ENCODE measurements at regions not wholly inside any gene's neighbourhood (a gene's known extent, or its start where the extent isn't known, plus 50 kb on each side); places are given as distances from the start of the nearest gene placed in this dataset.

DNA sequence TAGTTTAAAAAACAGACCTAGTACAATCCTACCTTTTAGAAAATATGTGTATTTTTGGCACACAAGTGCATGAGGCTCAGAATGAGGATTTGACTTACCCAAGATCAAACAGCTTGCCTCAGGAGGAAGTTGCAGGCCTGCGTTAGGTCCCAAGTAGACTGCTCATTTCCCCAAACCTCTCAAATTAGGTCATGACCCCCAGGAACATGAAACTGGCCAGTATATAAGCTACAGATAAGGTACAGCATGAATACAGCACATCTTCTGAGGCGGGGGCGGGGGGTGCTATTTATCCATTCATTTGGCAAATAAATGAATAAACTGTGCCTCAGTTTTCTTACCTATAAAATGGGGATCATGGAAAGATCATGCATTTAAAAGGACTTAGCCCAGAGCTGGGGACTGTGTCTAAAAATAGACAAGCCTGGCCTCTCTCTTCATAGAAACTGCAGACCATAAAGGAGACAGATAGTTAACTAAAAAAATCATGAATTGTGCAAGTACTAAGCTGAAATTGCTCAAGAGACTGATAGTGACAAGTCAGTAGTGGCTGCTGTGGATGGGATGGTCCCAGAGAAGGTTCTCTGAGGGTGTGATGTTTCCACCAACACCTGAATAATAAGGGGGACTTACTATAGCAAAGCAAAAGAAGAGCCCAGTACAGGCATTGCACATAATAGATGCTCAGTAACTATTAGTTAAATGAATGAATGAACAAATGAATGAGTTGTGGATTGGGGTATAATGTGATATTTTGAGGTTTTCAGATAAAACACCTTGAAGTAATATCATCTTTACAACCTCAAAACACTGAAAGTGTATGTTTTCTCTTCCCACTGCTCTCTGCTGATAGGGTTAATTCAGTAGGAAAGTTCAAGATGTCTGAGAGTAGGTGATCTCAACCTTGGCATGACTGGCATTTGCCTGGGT is 258.5 kb upstream of the PROK2 start:
- TF ChIP-seq CTCF (IDR thresholded peaks at IDR 0.05) = no peak

DNA sequence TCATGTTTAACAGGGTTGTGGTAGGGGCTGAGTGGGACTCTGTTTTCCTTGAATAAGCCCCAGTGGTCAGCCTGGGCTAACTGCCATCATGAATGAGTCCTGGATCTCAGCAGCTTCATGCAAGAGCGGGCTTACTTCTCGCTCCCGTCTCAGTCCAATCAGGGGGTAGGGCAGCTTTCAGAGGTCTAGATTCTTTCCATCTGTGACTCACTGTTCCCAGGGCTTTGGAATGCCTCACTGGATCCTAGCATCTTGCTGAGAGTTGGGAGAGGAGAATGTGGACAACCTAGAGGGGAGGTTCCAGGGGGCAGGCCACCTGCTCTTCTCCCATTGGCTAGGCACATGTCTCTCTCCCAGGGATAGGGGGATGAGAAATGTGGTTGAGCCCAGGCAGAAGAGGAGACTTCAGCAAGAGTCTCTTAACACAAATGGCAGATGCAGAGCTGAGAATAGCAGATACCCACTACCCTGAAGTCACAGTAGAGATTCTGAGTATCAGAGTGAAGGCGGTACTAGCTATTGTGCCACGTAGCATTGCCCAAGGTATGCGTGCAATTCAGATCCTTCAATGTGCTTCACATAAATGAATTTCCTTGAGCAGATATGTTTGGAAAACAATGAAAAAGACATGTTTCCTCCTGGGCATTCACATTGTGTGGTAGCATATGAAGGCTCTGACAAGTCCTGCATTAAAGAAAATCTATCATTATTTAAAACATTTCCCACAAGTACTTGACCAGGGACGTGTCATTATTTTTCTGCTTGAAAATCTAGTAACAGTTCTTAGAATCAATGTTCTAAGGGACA is 257.7 kb upstream of the PROK2 start:
- TF ChIP-seq CTCF (IDR thresholded peaks at IDR 0.05) = no peak

DNA sequence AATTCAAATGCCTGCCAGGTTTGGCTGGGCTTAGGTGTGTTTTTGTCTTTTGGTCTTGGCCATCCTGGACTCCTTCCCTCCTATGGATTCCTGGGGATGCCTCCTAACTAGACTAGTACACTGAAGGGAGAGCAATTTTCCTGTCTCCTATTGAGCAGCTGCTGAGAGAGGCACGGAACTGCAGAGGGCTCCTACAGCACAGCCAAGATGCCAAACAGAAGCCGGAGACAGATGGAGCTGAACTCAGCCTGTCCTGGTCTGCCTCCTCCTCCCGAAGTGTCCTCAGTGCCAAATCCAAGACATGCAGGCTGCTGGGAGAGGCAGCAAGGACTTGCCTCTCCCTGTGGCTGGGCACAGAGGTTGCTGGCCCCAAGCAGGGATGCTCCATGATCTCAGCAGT is 256.6 kb upstream of the PROK2 start:
- TF ChIP-seq CTCF (IDR thresholded peaks at IDR 0.05) = no peak

DNA sequence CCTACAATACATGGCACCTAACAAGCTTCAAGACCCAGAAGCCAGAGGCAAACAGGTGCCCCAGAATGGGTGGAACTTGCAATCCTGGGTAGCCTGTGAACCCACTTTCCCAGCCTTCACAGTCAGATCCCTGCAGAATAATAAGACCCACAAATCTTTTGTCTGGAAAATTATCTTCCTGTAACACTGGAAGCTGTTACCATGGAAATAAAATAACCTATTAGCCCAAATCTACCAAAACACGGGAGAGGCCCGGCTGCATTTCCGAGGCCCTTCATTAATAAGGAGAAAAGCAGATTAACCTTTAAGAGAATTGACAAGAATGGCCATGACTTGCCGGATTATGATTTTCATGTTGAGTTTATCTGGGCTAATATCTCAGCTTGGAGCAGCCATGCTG is 256.1 kb upstream of the PROK2 start:
- TF ChIP-seq CTCF (IDR thresholded peaks at IDR 0.05) = no peak

GRCh38 chr3:72039677-72040076 is 254.7 kb upstream of the PROK2 start:
- TF ChIP-seq CTCF (IDR thresholded peaks at IDR 0.05) = no peak

GRCh38 chr3:72036899-72037298 is 252.0 kb upstream of the PROK2 start:
- TF ChIP-seq CTCF (IDR thresholded peaks at IDR 0.05) = no peak

DNA sequence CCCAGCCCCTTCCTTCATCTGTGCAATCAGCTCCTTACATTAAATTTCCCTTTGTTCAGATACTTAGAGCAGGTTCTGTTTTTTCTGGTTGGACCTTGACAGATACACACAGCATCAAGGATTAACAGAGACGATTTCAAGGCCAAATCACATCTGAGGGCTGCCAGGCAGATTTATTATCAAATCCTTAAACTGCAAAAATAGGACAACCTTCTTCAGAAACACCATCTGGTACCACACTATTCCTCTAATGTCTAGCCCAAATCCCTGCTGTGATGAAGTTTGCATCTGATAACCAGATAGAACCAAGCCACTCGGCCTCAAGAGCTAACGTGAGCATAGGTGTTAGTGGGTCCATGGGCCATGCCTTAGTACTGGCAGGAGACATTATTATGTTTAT is 250.7 kb upstream of the PROK2 start:
- no peak for TF ChIP-seq CTCF (IDR thresholded peaks at IDR 0.05)
